Cardiac muscle cell (in vitro differentiated cells and primary cell): ENCODE measurements at regions not wholly inside any gene's neighbourhood (a gene's known extent, or its start where the extent isn't known, plus 50 kb on each side); places are given as distances from the start of the nearest gene placed in this dataset.
A peak's percentile ranks its signal among the peaks of the same experiment; 100 is the strongest.
"Not testable (repeated sequence)": the region's sequence is repeated elsewhere in the genome, so short reads cannot be mapped to it uniquely, and the experiment has no call there.

Experiments
- DNase-seq, 2 donors: peaks; one replicate each; pipeline versions ENCODE4 v3.0.0 to v3.0.0-alpha.2; 2010 to 2017; ENCODE audit warnings: low read depth in 1 of 2, low spot score in 1 of 2
- H3K27ac ChIP-seq: fragments of 200-600 bp; sonication (generic); 2 replicates; pipeline ENCODE4 v1.5.1; 2016
- H3K27me3 ChIP-seq: fragments of 200-600 bp; sonication (generic); 2 replicates; pipeline ENCODE4 v1.6.0; 2016; ENCODE audit warnings: control low read depth
- H3K36me3 ChIP-seq: fragments of 200-600 bp; sonication (generic); 2 replicates; pipeline ENCODE4 v1.5.1; 2016; ENCODE audit warnings: control low read depth
- H3K4me1 ChIP-seq: fragments of 200-600 bp; sonication (generic); 2 replicates; pipeline ENCODE4 v1.8.1; 2017; ENCODE audit warnings: low read depth, mild to moderate bottlenecking, mixed run types
- H3K4me3 ChIP-seq: fragments of 200-600 bp; sonication (generic); 2 replicates; pipeline ENCODE4 v1.5.1; 2016; ENCODE audit warnings: mild to moderate bottlenecking
- H3K9me3 ChIP-seq: fragments of 200-600 bp; sonication (generic); 2 replicates; pipeline ENCODE4 v1.5.1; 2017; ENCODE audit warnings: low read depth, mild to moderate bottlenecking, control low read depth
- TF ChIP-seq, protein P1 (sequence below): IDR thresholded peaks from 2 replicates; pipeline ENCODE4 v1.5.1; 2012; ENCODE audit warnings: low read depth, mild to moderate bottlenecking, low read length

- DNase-seq, result peak in 1 of 2 donors; percentile 57
- Histone ChIP-seq H3K36me3 (no peaks in the 10 kb centered on the region), H3K27me3 (no peaks in the 10 kb centered on the region), H3K4me1 (no peaks in the 10 kb centered on the region), H3K4me3 (no peak overlapping the region), H3K9me3 (no peaks in the 10 kb centered on the region), H3K27ac (no peak overlapping the region)
- TF ChIP-seq, protein P1, sequence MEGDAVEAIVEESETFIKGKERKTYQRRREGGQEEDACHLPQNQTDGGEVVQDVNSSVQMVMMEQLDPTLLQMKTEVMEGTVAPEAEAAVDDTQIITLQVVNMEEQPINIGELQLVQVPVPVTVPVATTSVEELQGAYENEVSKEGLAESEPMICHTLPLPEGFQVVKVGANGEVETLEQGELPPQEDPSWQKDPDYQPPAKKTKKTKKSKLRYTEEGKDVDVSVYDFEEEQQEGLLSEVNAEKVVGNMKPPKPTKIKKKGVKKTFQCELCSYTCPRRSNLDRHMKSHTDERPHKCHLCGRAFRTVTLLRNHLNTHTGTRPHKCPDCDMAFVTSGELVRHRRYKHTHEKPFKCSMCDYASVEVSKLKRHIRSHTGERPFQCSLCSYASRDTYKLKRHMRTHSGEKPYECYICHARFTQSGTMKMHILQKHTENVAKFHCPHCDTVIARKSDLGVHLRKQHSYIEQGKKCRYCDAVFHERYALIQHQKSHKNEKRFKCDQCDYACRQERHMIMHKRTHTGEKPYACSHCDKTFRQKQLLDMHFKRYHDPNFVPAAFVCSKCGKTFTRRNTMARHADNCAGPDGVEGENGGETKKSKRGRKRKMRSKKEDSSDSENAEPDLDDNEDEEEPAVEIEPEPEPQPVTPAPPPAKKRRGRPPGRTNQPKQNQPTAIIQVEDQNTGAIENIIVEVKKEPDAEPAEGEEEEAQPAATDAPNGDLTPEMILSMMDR, result no peak
Observed at GRCh38 chr2:160752475-160753330, 259.1 kb upstream of the RBMS1 start.

- Histone ChIP-seq H3K27ac (no peak overlapping the region), H3K27me3 (no peaks in the 10 kb centered on the region)
Observed at GRCh38 chr2:160753331-160753654, 259.7 kb upstream of the RBMS1 start.

GRCh38 chr2:160753960-160754359 is 260.4 kb upstream of the RBMS1 start:
- no peak for DNase-seq
- no peak overlapping the region for H3K4me3 ChIP-seq
- TF ChIP-seq, protein P1, result no peak
- H3K36me3 ChIP-seq, result no peaks in the 10 kb centered on the region
- H3K9me3 ChIP-seq, result no peaks in the 10 kb centered on the region
- H3K27ac ChIP-seq, result no peak overlapping the region
- H3K27me3 ChIP-seq, result no peaks in the 10 kb centered on the region
- no peaks in the 10 kb centered on the region for H3K4me1 ChIP-seq

More at GRCh38 chr2:160753331-160753654, 259.7 kb upstream of the RBMS1 start:
- no peak for DNase-seq
- no peak overlapping the region for H3K4me3 ChIP-seq
- H3K36me3 ChIP-seq, result no peaks in the 10 kb centered on the region
- no peaks in the 10 kb centered on the region for H3K9me3 ChIP-seq
- TF ChIP-seq, protein P1, result no peak
- H3K4me1 ChIP-seq, result no peaks in the 10 kb centered on the region

DNA sequence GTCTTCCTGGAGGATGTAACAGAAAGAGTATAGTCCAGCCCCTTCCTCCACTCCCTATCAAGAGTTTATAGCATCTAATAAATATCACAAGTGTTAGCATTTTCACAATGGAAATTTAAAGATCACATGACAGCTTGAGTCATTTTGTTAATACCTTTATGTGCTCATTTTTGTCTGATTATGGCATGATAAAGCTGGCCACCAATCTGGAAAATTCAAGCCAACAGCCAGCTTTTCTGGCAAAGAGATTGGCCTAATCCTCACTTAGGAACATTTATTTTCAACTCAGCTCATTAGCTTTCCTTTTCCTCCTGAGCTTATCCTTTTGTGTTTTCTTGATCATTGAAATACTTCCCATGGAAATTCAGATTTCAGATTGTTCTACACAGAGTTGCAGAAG is 262.9 kb upstream of the RBMS1 start:
- Histone ChIP-seq H3K4me1 (no peaks in the 10 kb centered on the region), H3K27me3 (no peaks in the 10 kb centered on the region), H3K4me3 (no peak overlapping the region), H3K36me3 (no peaks in the 10 kb centered on the region), H3K9me3 (no peaks in the 10 kb centered on the region), H3K27ac (no peak overlapping the region)
- DNase-seq, result no peak
- TF ChIP-seq, protein P1, result no peak

DNA sequence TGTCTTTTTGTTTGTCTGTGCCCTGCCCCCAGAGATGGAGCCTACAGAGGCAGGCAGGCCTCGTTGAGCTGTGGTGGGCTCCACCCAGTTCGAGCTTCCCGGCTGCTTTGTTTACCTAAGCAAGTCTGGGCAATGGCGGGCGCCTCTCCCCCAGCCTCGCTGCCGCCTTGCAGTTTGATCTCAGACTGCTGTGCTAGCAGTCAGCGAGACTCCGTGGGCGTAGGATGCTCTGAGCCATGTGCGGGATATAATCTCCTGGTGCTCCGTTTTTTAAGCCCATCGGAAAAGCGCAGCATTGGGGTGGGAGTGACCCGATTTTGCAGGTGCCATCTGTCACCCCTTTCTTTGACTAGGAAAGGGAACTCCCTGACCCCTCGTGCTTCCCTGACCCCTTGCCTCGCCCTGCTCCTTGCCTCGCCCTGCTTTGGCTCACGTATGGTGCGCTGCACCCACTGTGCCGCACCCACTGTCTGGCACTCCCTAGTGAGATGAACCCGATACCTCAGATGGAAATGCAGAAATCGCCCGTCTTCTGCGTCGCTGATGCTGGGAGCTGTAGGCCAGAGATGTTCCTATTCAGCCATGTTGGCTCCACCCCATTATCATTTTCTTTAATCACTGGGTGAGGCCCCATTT is 269.0 kb upstream of the RBMS1 start:
- not testable (repeated sequence) for H3K4me3 ChIP-seq, H3K36me3 ChIP-seq, H3K27me3 ChIP-seq, DNase-seq, H3K4me1 ChIP-seq, H3K9me3 ChIP-seq, H3K27ac ChIP-seq

GRCh38 chr2:160783474-160783873 is 289.9 kb upstream of the RBMS1 start:
- Histone ChIP-seq H3K9me3 (no peaks in the 10 kb centered on the region), H3K4me1 (no peaks in the 10 kb centered on the region), H3K4me3 (no peak overlapping the region), H3K27ac (no peak overlapping the region), H3K36me3 (no peaks in the 10 kb centered on the region), H3K27me3 (no peaks in the 10 kb centered on the region)
- DNase-seq, result peak in 1 of 2 donors; percentile 45
- TF ChIP-seq, protein P1, result no peak
